WTC11 (cell line): ENCODE measurements at regions not wholly inside any gene's neighbourhood (a gene's known extent, or its start where the extent isn't known, plus 50 kb on each side); places are given as distances from the start of the nearest gene placed in this dataset.

Experiments used
- ATAC-seq: fragments of 200-7000 bp; cut with Tn5 transposase; 2 replicates; pipeline ENCODE4 v1.10.0; 2021; ENCODE audit warnings: mild to moderate bottlenecking, moderate library complexity
- CTCF ChIA-PET: fragments of 300-600 bp; sonication (Branson Sonifier 250); formaldehyde crosslinking; loops from one replicate; lab custom pipeline; 2021; ENCODE audit warnings: antibody characterized with exemption; lab: Charles Lee
- POLR2A ChIA-PET: fragments of 350-600 bp; sonication (Branson Sonifier 250); formaldehyde crosslinking; loops from one replicate; lab custom pipeline; 2021; ENCODE audit warnings: antibody characterized with exemption; lab: Charles Lee
- DNase-seq: peaks from one replicate; pipeline ENCODE4 v3.0.0; 2021; ENCODE audit warnings: low spot score
- H3K27ac Mint-ChIP-seq: 2 replicates; pipeline ENCODE4 v1.8.0; 2021; ENCODE audit warnings: mixed read lengths
- H3K27me3 Mint-ChIP-seq: 2 replicates; pipeline ENCODE4 v1.8.0; 2021; ENCODE audit warnings: low read depth, mild to moderate bottlenecking, moderate library complexity, mixed read lengths
- H3K36me3 Mint-ChIP-seq: 2 replicates; pipeline ENCODE4 v1.8.0; 2021; ENCODE audit warnings: mixed read lengths
- H3K4me1 Mint-ChIP-seq: 2 replicates; pipeline ENCODE4 v1.8.0; 2022; ENCODE audit warnings: mixed read lengths
- H3K4me3 Mint-ChIP-seq: 2 replicates; pipeline ENCODE4 v1.8.0; 2021; ENCODE audit warnings: mild to moderate bottlenecking, moderate library complexity, mixed read lengths
- H3K9me3 Mint-ChIP-seq: 2 replicates; pipeline ENCODE4 v1.8.0; 2021; ENCODE audit warnings: mixed read lengths
- ARID4B ChIP-seq: sonication (generic); formaldehyde crosslinking; IDR thresholded peaks from 2 replicates; pipeline ENCODE4 v1.8.0; 2023; ENCODE audit warnings: missing genetic modification reagents, mild to moderate bottlenecking, borderline replicate concordance
- ATF1 ChIP-seq: sonication (generic); formaldehyde crosslinking; IDR thresholded peaks from 2 replicates; pipeline ENCODE4 v1.8.1; 2023; ENCODE audit warnings: mild to moderate bottlenecking, moderate library complexity, missing genetic modification reagents
- ATF3 ChIP-seq: sonication (generic); formaldehyde crosslinking; conservative IDR thresholded peaks from 2 replicates; pipeline ENCODE4 v1.8.1; 2022; ENCODE audit warnings: mild to moderate bottlenecking, missing genetic modification reagents
- CDX4 ChIP-seq: fragments of 250-450 bp; sonication (Bioruptor Pico); IDR thresholded peaks from 2 replicates; pipeline ENCODE4 v1.9.0; 2021; ENCODE audit warnings: moderate library complexity, mild to moderate bottlenecking, inconsistent platforms, borderline replicate concordance
- ETV6 ChIP-seq: sonication (generic); formaldehyde crosslinking; IDR thresholded peaks from 2 replicates; pipeline ENCODE4 v1.8.1; 2022; ENCODE audit warnings: mild to moderate bottlenecking, missing genetic modification reagents
- GTF2I ChIP-seq: fragments of 250-450 bp; sonication (Bioruptor Pico); conservative IDR thresholded peaks from 2 replicates; pipeline ENCODE4 v1.4.0; 2021; ENCODE audit warnings: mild to moderate bottlenecking
- IRF2 ChIP-seq: sonication (generic); formaldehyde crosslinking; IDR thresholded peaks from 2 replicates; pipeline ENCODE4 v1.8.0; 2022; ENCODE audit warnings: low read depth, missing genetic modification reagents, borderline replicate concordance
- MLX ChIP-seq: sonication (generic); formaldehyde crosslinking; IDR thresholded peaks from 2 replicates; pipeline ENCODE4 v1.8.1; 2023; ENCODE audit warnings: mild to moderate bottlenecking, missing genetic modification reagents, moderate library complexity
- NFATC4 ChIP-seq: fragments of 250-450 bp; sonication (Bioruptor Pico); IDR thresholded peaks from 2 replicates; pipeline ENCODE4 v1.9.0; 2021; ENCODE audit warnings: mild to moderate bottlenecking
- PRRX2 ChIP-seq: fragments of 250-450 bp; sonication (Bioruptor Pico); IDR thresholded peaks from 2 replicates; pipeline ENCODE4 v1.8.0; 2021; ENCODE audit warnings: mild to moderate bottlenecking
- SMAD4 ChIP-seq: sonication (generic); formaldehyde crosslinking; IDR thresholded peaks from 2 replicates; pipeline ENCODE4 v1.8.0; 2022; ENCODE audit warnings: mild to moderate bottlenecking, missing genetic modification reagents
- TCF7 ChIP-seq: sonication (generic); formaldehyde crosslinking; IDR thresholded peaks from 2 replicates; pipeline ENCODE4 v1.8.0; 2022; ENCODE audit warnings: mild to moderate bottlenecking, low read depth, missing genetic modification reagents, moderate library complexity
- TF ChIP-seq, protein P1 (sequence below): sonication (generic); formaldehyde crosslinking; IDR thresholded peaks from 2 replicates; pipeline ENCODE4 v1.8.1; 2022; ENCODE audit warnings: mild to moderate bottlenecking, moderate library complexity, missing genetic modification reagents
- TF ChIP-seq, protein P2 (sequence below): sonication (generic); formaldehyde crosslinking; IDR thresholded peaks from 2 replicates; pipeline ENCODE4 v1.8.0; 2022; ENCODE audit warnings: missing genetic modification reagents
- TF ChIP-seq, protein P3 (sequence below): sonication (generic); formaldehyde crosslinking; IDR thresholded peaks from 2 replicates; pipeline ENCODE4 v1.8.0; 2022; ENCODE audit warnings: mild to moderate bottlenecking, missing genetic modification reagents

DNA sequence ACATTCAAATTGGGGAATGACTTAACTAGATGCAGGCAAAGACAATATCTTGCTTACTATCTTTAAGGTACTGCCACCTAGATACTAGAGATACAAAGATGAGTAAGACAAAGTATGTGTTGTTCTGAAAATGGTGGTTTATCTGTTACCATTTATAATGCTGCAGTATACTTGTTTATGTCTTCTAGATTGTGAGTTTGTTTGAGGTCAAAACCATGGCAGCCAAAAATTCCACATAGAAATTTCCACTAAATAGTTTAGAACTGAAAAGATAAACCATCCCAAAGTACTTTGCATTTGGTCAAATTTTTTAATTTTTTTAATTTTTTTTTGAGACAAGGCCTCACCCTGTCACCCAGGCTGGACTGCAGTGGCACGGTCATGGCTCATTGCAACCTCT, 150.8 kb downstream of the SOX4 start:
- TF ChIP-seq PRRX2 (CRISPR knock-in tag), result no peak
- no peak for TF ChIP-seq IRF2 (CRISPR knock-in tag)
- TF ChIP-seq NFATC4 (CRISPR knock-in tag), result no peak
- no peak for TF ChIP-seq ATF1 (CRISPR knock-in tag)
- TF ChIP-seq MLX, result no peak
- no peak for TF ChIP-seq TCF7 (CRISPR knock-in tag)
- TF ChIP-seq, protein P1, sequence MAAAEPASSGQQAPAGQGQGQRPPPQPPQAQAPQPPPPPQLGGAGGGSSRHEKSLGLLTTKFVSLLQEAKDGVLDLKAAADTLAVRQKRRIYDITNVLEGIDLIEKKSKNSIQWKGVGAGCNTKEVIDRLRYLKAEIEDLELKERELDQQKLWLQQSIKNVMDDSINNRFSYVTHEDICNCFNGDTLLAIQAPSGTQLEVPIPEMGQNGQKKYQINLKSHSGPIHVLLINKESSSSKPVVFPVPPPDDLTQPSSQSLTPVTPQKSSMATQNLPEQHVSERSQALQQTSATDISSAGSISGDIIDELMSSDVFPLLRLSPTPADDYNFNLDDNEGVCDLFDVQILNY (CRISPR knock-in tag), result no peak
- TF ChIP-seq ETV6 (CRISPR knock-in tag), result no peak
- no peak for TF ChIP-seq SMAD4 (CRISPR knock-in tag)
- TF ChIP-seq ATF3 (CRISPR knock-in tag), result no peak
- 0 out of 2 replicates have a peak, but pooled peaks cover 3% of the 10 kb centered on the region for H3K9me3 Mint-ChIP-seq
- H3K4me3 Mint-ChIP-seq, result no peak overlapping the region
- ATAC-seq, result no peak
- ChIA-PET POLR2A (interaction anchor here (2.9 kb wide), 1 partner anchor 151 kb away, joined by 17 read pairs; the partner anchor contains the start of gene SOX4), CTCF (no interaction called here)
- H3K27ac Mint-ChIP-seq, result peak overlapping the region; percentile 58
- DNase-seq, result no peak
- H3K36me3 Mint-ChIP-seq, result peaks cover 7% of the 10 kb centered on the region; the same call in 1 of the 2 replicates
- H3K27me3 Mint-ChIP-seq, result no peaks in the 10 kb centered on the region
- peaks cover 77% of the 10 kb centered on the region for H3K4me1 Mint-ChIP-seq

DNA sequence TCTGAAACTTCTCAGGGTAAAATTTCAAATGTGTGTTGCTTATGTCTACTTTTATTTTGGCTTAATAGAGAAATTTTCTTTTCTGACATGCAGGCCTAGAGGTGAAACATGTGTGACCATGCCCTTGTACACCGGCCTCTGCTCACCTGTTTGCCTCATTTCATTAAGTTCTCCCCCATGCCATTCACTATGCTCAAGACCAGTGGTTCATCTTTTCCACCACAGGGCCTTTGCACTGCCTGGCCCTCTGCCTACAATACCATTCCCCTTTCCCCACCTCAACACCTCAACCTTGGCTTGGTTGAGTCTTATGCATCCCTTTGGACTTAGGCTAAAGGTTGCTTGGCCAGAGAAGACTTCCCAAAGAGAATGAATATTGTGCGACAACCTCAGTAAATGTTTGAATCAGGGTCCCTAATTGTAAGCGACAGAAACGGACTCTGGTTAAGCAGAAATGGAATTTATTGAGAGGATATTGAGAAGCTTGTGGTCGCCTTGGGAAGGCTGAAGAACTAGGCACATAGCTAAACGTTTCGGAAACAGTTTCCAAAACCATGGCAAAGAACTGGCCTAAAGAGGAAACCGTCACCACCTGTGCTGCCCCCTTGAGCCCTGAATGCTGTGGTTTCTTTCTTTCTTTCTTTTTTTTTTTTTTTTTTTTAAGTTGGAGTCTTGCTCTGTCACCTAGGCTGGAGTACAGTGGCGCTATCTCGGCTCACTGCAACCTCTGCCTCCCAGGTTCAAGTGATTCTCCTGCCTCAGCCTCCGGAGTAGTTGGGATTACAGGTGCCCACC, 152.2 kb downstream of the SOX4 start:
- peak overlapping the region; percentile 89 for H3K27ac Mint-ChIP-seq
- ChIA-PET POLR2A (interaction anchor here (0.7 to 2.9 kb wide), 5 partner anchors 39 to 158 kb away, joined by 3 to 17 read pairs (median 4); partner anchors contain the start of gene SOX4), CTCF (interaction anchor here (0.6 to 1.6 kb wide), 17 partner anchors 11 to 568 kb away, joined by 3 to 6 read pairs (median 4); partner anchors contain the start of gene SOX4)
- H3K9me3 Mint-ChIP-seq, result 0 out of 2 replicates have a peak, but pooled peaks cover 3% of the 10 kb centered on the region
- H3K36me3 Mint-ChIP-seq, result peaks cover 7% of the 10 kb centered on the region; the same call in 1 of the 2 replicates
- DNase-seq, result no peak
- H3K4me3 Mint-ChIP-seq, result no peak overlapping the region
- H3K27me3 Mint-ChIP-seq, result no peaks in the 10 kb centered on the region
- peak; percentile 18 for ATAC-seq
- peaks cover 77% of the 10 kb centered on the region for H3K4me1 Mint-ChIP-seq
- TF ChIP-seq GTF2I (CRISPR knock-in tag), result peak; percentile 84
- no peak for TF ChIP-seq ARID4B (CRISPR knock-in tag)

- H3K36me3 Mint-ChIP-seq, result peaks cover 7% of the 10 kb centered on the region; the same call in 1 of the 2 replicates
- DNase-seq, result no peak
- ChIA-PET CTCF (no interaction called here), POLR2A (interaction anchor here (0.7 to 2.2 kb wide), 2 partner anchors 26 to 154 kb away, joined by 3 to 11 read pairs; partner anchors contain the start of gene SOX4)
- no peak overlapping the region for H3K4me3 Mint-ChIP-seq
- peak overlapping the region; percentile 90 for H3K27ac Mint-ChIP-seq
- peaks cover 80% of the 10 kb centered on the region for H3K4me1 Mint-ChIP-seq
- no peak for ATAC-seq
- 0 out of 2 replicates have a peak, but pooled peaks cover 3% of the 10 kb centered on the region for H3K9me3 Mint-ChIP-seq
- H3K27me3 Mint-ChIP-seq, result no peaks in the 10 kb centered on the region
- TF ChIP-seq, protein P2, sequence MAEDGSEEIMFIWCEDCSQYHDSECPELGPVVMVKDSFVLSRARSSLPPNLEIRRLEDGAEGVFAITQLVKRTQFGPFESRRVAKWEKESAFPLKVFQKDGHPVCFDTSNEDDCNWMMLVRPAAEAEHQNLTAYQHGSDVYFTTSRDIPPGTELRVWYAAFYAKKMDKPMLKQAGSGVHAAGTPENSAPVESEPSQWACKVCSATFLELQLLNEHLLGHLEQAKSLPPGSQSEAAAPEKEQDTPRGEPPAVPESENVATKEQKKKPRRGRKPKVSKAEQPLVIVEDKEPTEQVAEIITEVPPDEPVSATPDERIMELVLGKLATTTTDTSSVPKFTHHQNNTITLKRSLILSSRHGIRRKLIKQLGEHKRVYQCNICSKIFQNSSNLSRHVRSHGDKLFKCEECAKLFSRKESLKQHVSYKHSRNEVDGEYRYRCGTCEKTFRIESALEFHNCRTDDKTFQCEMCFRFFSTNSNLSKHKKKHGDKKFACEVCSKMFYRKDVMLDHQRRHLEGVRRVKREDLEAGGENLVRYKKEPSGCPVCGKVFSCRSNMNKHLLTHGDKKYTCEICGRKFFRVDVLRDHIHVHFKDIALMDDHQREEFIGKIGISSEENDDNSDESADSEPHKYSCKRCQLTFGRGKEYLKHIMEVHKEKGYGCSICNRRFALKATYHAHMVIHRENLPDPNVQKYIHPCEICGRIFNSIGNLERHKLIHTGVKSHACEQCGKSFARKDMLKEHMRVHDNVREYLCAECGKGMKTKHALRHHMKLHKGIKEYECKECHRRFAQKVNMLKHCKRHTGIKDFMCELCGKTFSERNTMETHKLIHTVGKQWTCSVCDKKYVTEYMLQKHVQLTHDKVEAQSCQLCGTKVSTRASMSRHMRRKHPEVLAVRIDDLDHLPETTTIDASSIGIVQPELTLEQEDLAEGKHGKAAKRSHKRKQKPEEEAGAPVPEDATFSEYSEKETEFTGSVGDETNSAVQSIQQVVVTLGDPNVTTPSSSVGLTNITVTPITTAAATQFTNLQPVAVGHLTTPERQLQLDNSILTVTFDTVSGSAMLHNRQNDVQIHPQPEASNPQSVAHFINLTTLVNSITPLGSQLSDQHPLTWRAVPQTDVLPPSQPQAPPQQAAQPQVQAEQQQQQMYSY (CRISPR knock-in tag), result no peak
- TF ChIP-seq, protein P3, sequence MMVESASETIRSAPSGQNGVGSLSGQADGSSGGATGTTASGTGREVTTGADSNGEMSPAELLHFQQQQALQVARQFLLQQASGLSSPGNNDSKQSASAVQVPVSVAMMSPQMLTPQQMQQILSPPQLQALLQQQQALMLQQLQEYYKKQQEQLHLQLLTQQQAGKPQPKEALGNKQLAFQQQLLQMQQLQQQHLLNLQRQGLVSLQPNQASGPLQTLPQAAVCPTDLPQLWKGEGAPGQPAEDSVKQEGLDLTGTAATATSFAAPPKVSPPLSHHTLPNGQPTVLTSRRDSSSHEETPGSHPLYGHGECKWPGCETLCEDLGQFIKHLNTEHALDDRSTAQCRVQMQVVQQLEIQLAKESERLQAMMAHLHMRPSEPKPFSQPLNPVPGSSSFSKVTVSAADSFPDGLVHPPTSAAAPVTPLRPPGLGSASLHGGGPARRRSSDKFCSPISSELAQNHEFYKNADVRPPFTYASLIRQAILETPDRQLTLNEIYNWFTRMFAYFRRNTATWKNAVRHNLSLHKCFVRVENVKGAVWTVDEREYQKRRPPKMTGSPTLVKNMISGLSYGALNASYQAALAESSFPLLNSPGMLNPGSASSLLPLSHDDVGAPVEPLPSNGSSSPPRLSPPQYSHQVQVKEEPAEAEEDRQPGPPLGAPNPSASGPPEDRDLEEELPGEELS (CRISPR knock-in tag), result no peak
- TF ChIP-seq TCF7 (CRISPR knock-in tag) (no peak), CDX4 (CRISPR knock-in tag) (no peak)
Measured at GRCh38 chr6:21747441-21747840, 153.9 kb downstream of the SOX4 start.
